Endothelial cell of umbilical vein (primary cell): ENCODE measurements at regions not wholly inside any gene's neighbourhood (a gene's known extent, or its start where the extent isn't known, plus 50 kb on each side); places are given as distances from the start of the nearest gene placed in this dataset.
"Not testable (repeated sequence)": the region's sequence is repeated elsewhere in the genome, so short reads cannot be mapped to it uniquely, and the experiment has no call there.

Experiments
- BruUV-seq: library from RNA; stranded (reverse); fragments of 400-500 nt; replicated peaks from 2 replicates; lab custom pipeline; 2021; lab: Mats Ljungman, UMichigan
- CTCF ChIA-PET: fragments of 300-600, 350-600 bp; sonication (Branson Sonifier 250); formaldehyde crosslinking; loops from one replicate; lab custom pipeline; 2021; ENCODE audit warnings: antibody characterized with exemption, inconsistent platforms; lab: Charles Lee
- POLR2A ChIA-PET: fragments of 300-600, 350-600 bp; sonication (Branson Sonifier 250); formaldehyde crosslinking; loops from one replicate; lab custom pipeline; 2021; ENCODE audit warnings: antibody characterized with exemption, inconsistent platforms; lab: Charles Lee
- DNase-seq: peaks from one replicate; pipeline ENCODE4 v3.0.0-alpha.2; 2011; ENCODE audit warnings: low read depth, low spot score
- FAIRE-seq: peaks from 2 replicates; lab custom pipeline; 2011; peaks lifted over from hg19 to GRCh38; lab: Jason Lieb, UNC
- H2AFZ ChIP-seq: 2 replicates; pipeline ENCODE4 v1.6.0; 2012; ENCODE audit warnings: low read depth, low read length, control low read depth, inconsistent platforms
- H3K27ac ChIP-seq: 2 replicates; pipeline ENCODE4 v1.5.1; 2011; ENCODE audit warnings: low read depth, mild to moderate bottlenecking, control low read depth, low read length, moderate library complexity; ENCODE audit not compliant: insufficient read depth
- H3K27me3 ChIP-seq, 2 experiments: 2 replicates each; pipeline versions ENCODE4 v1.6.0 to v1.6.1; 2011; ENCODE audit warnings: low read length in 2 of 2, mixed read lengths in 1 of 2; ENCODE audit not compliant: control insufficient read depth in 2 of 2, insufficient read depth in 2 of 2
- H3K36me3 ChIP-seq, 2 experiments: 2 replicates in 1 of 2; 3 replicates in 1 of 2; pipeline ENCODE4 v1.5.1; 2011; ENCODE audit warnings: low read length in 2 of 2, mild to moderate bottlenecking in 1 of 2, moderate library complexity in 1 of 2; ENCODE audit not compliant: control insufficient read depth in 2 of 2, insufficient read depth in 2 of 2; ENCODE audit errors: extremely low read depth in 1 of 2
- H3K4me1 ChIP-seq: 3 replicates; pipeline ENCODE4 v1.5.1; 2011; ENCODE audit warnings: mild to moderate bottlenecking, low read length; ENCODE audit not compliant: control insufficient read depth, insufficient read depth; ENCODE audit errors: extremely low read depth
- H3K4me2 ChIP-seq: 2 replicates; pipeline ENCODE4 v1.6.1; 2011; ENCODE audit warnings: low read length, control low read depth, mixed read lengths; ENCODE audit not compliant: insufficient read depth
- H3K4me3 ChIP-seq, 3 experiments: fragments of 200-600 bp in 1 of 3; sonication (generic), shearing (Covaris generic) in 1 of 3; replicated peaks in 1 of 3; 2 replicates each; pipeline ENCODE4 v1.5.1; 2011 to 2016; ENCODE audit warnings: control low read depth in 3 of 3, low read length in 3 of 3, mild to moderate bottlenecking in 2 of 3, inconsistent platforms in 1 of 3, low read depth in 1 of 3, moderate library complexity in 1 of 3; ENCODE audit not compliant: insufficient read depth in 1 of 3
- H3K79me2 ChIP-seq: 2 replicates; pipeline ENCODE4 v1.6.0; 2012; ENCODE audit warnings: low read length, inconsistent platforms; ENCODE audit not compliant: control insufficient read depth, insufficient read depth
- H3K9ac ChIP-seq: replicated peaks from 2 replicates; pipeline ENCODE3; 2011; ENCODE audit warnings: low read length, control low read depth; ENCODE audit not compliant: insufficient read depth; ENCODE audit errors: extremely low read depth
- H3K9me1 ChIP-seq: replicated peaks from 3 replicates; pipeline ENCODE4 v1.6.0; 2011; ENCODE audit warnings: mild to moderate bottlenecking, low read length; ENCODE audit not compliant: control insufficient read depth, insufficient read depth; ENCODE audit errors: extremely low read depth
- H3K9me3 ChIP-seq: replicated peaks from 2 replicates; pipeline ENCODE4 v1.5.1; 2012; ENCODE audit warnings: low read length, inconsistent platforms; ENCODE audit not compliant: control insufficient read depth, insufficient read depth
- H4K20me1 ChIP-seq: replicated peaks from 2 replicates; pipeline ENCODE3; 2011; ENCODE audit warnings: mild to moderate bottlenecking, low read length; ENCODE audit not compliant: control insufficient read depth, insufficient read depth; ENCODE audit errors: extremely low read depth
- EZH2 ChIP-seq: IDR thresholded peaks from 2 replicates; pipeline ENCODE4 v1.6.1; 2012; ENCODE audit warnings: borderline replicate concordance, low read depth, mild to moderate bottlenecking, moderate library complexity, low read length, inconsistent platforms; ENCODE audit not compliant: severe bottlenecking
- FOS ChIP-seq: IDR thresholded peaks from 2 replicates; pipeline ENCODE4 v1.6.1; 2011; ENCODE audit warnings: mild to moderate bottlenecking, low read length, moderate library complexity, borderline replicate concordance; ENCODE audit not compliant: insufficient read depth
- GATA2 ChIP-seq: IDR thresholded peaks from 2 replicates; pipeline ENCODE4 v1.7.0; 2011; ENCODE audit warnings: low read depth, mild to moderate bottlenecking, moderate library complexity, mixed read lengths, low read length; ENCODE audit not compliant: insufficient read length, insufficient read depth
- JUN ChIP-seq: IDR thresholded peaks from 2 replicates; pipeline ENCODE4 v1.6.1; 2011; ENCODE audit warnings: borderline replicate concordance, low read depth; ENCODE audit not compliant: insufficient read length, insufficient read depth
- MYC ChIP-seq: IDR thresholded peaks from one replicate; pipeline ENCODE4 v1.6.1; 2011; ENCODE audit warnings: mild to moderate bottlenecking, low read depth, low read length
- POLR2A ChIP-seq: IDR thresholded peaks from 2 replicates; pipeline ENCODE4 v1.6.1; 2012; ENCODE audit warnings: low read depth, mild to moderate bottlenecking, control low read depth, low read length
- POLR2AphosphoS5 ChIP-seq: IDR thresholded peaks from 2 replicates; pipeline ENCODE4 v1.6.1; 2012; ENCODE audit warnings: low read depth, mild to moderate bottlenecking, control low read depth, low read length, moderate library complexity; ENCODE audit not compliant: insufficient read depth
- dilution Hi-C: fragments of 300-500 bp; cut with MboI; formaldehyde crosslinking; loops from one replicate; pipeline ENCODE4 v1.15.0; 2019; ENCODE audit warnings: low sequenced_read_pairs; ENCODE audit not compliant: extremely low pct_ligation_motif_present
- intact Hi-C: fragments of 100-400 bp; cut with micrococcal nuclease; formaldehyde crosslinking; loops from one replicate; pipeline ENCODE4 v1.10.0; 2022
- TF ChIP-seq, protein P1 (sequence below), 2 donors: IDR thresholded peaks; 1 replicate in 1 of 2; 2 replicates in 1 of 2; pipeline ENCODE4 v1.5.1; 2011; ENCODE audit warnings: low read length in 2 of 2, mild to moderate bottlenecking in 2 of 2, moderate library complexity in 2 of 2, control low read depth in 1 of 2, inconsistent platforms in 1 of 2, low read depth in 1 of 2; ENCODE audit not compliant: insufficient read depth in 1 of 2; ENCODE audit errors: extremely low read depth in 1 of 2
- TF ChIP-seq, protein P2 (sequence below): IDR thresholded peaks from 2 replicates; pipeline ENCODE4 v1.6.1; 2011; ENCODE audit not compliant: insufficient read depth, insufficient read length

DNA sequence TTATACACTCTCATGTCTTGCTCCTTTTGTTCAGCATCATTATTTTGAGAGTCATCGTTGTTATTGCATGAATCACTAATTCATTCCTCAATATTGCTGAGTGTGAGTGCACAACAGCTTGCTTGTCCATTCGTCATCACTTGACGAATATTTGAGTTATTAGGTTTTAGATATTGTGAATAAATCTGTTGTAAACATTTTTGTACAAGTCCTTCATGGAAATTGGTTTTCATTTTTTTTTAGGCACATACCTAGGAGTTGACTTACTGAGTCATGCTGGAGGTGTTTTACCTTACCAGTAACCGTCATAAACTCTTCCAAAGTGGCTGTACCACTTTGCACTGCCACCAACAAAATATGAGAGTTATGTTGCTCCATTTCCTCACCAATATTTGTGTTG, 84.2 kb upstream of the NCK2 start:
- DNase-seq, result no peak

DNA sequence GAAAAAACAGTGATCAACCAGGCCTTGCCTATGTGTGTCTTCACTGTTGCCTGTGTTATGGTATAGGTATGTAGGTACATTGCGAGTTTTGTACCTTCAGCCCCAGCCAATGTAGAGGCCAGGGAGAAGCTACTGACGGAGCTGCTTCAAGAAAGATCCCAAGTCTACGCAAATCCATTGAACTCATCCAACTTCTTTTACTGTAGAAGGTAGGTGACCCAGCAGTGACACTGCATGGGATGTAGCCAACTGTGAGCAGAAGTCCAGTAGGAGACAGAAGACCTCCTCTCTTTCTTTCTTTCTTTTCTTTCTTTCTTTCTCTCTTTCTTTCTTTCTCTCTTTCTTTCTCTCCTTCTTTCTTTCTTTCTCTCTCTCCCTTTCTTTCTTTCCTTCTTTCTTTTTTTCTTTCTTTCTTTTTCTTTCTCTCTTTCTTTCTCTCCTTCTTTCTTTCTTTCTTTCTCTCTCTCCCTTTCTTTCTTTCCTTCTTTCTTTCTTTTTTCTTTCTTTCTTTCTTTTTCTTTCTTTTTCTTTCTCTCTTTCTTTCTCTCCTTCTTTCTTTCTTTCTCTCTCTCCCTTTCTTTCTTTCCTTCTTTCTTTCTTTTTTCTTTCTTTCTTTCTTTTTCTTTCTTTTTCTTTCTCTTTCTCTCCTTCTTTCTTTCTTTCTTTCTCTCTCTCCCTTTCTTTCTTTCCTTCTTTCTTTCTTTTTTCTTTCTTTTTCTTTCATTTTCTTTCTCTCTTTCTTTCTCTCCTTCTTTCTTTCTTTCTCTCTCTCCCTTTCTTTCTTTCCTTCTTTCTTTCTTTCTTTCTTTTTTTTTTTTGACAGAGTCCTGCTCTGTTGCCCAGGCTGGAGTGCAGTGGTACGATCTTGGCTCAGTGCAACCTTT, 88.7 kb upstream of the NCK2 start:
- DNase-seq, H3K9me3 ChIP-seq, H3K79me2 ChIP-seq, H3K4me1 ChIP-seq, H3K27me3 ChIP-seq, dilution Hi-C loops, H3K9me1 ChIP-seq, CTCF ChIA-PET, H2AFZ ChIP-seq, H3K9ac ChIP-seq, H3K4me2 ChIP-seq, BruUV-seq, FAIRE-seq, H3K27ac ChIP-seq, H4K20me1 ChIP-seq, H3K36me3 ChIP-seq, H3K4me3 ChIP-seq, intact Hi-C loops, POLR2A ChIA-PET: not testable (repeated sequence)

More for the DNA sequence above, 84.2 kb upstream of the NCK2 start:
- TF ChIP-seq, protein P1, sequence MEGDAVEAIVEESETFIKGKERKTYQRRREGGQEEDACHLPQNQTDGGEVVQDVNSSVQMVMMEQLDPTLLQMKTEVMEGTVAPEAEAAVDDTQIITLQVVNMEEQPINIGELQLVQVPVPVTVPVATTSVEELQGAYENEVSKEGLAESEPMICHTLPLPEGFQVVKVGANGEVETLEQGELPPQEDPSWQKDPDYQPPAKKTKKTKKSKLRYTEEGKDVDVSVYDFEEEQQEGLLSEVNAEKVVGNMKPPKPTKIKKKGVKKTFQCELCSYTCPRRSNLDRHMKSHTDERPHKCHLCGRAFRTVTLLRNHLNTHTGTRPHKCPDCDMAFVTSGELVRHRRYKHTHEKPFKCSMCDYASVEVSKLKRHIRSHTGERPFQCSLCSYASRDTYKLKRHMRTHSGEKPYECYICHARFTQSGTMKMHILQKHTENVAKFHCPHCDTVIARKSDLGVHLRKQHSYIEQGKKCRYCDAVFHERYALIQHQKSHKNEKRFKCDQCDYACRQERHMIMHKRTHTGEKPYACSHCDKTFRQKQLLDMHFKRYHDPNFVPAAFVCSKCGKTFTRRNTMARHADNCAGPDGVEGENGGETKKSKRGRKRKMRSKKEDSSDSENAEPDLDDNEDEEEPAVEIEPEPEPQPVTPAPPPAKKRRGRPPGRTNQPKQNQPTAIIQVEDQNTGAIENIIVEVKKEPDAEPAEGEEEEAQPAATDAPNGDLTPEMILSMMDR (IDR thresholded peaks at IDR 0.05; ENCODE audit: extremely low read depth in 1 of 2, insufficient read depth in 1 of 2, low read depth in 1 of 2, low read length in 2 of 2), result no peak
- TF ChIP-seq, protein P2, sequence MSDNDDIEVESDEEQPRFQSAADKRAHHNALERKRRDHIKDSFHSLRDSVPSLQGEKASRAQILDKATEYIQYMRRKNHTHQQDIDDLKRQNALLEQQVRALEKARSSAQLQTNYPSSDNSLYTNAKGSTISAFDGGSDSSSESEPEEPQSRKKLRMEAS, result no peak
- TF ChIP-seq MYC (no peak), EZH2 (no peak), POLR2AphosphoS5 (no peak), JUN (no peak), FOS (no peak), POLR2A (no peak), GATA2 (no peak)
- no peak overlapping the region for H3K4me2 ChIP-seq
- FAIRE-seq, result no peak
- H3K4me3 ChIP-seq, result no peak overlapping the region
- H4K20me1 ChIP-seq, result no peaks in the 10 kb centered on the region
- POLR2A ChIA-PET, result no interaction called here
- no TSS peak for BruUV-seq
- intact Hi-C loops, result no loop called here
- H3K27ac ChIP-seq, result no peak overlapping the region
- no peak overlapping the region for H3K9ac ChIP-seq
- no peaks in the 10 kb centered on the region for H3K27me3 ChIP-seq
- no peaks in the 10 kb centered on the region for H3K9me3 ChIP-seq
- no peaks in the 10 kb centered on the region for H3K4me1 ChIP-seq
- CTCF ChIA-PET, result no interaction called here
- no peaks in the 10 kb centered on the region for H3K36me3 ChIP-seq
- no peaks in the 10 kb centered on the region for H3K9me1 ChIP-seq
- dilution Hi-C loops, result no loop called here
- no peak overlapping the region for H2AFZ ChIP-seq
- no peaks in the 10 kb centered on the region for H3K79me2 ChIP-seq
